Liver (tissue), 8 donors: ENCODE measurements at regions not wholly inside any gene's neighbourhood (a gene's known extent, or its start where the extent isn't known, plus 50 kb on each side); places are given as distances from the start of the nearest gene placed in this dataset.

ENCODE experiments used
- DNase-seq: peaks from one replicate; pipeline ENCODE4 v3.0.0-alpha.2; 2017; ENCODE audit warnings: low spot score
- H3K27ac ChIP-seq, 2 donors: one replicate each; pipeline ENCODE4 v1.7.0; 2013; ENCODE audit warnings: inconsistent platforms in 2 of 2, low read length in 2 of 2, control low read depth in 1 of 2, low read depth in 1 of 2, mild to moderate bottlenecking in 1 of 2
- H3K27me3 ChIP-seq, 4 donors: one replicate each; pipeline versions ENCODE4 v1.6.1 to v1.7.0; 2013; ENCODE audit warnings: low read length in 3 of 4, inconsistent platforms in 1 of 4, mild to moderate bottlenecking in 1 of 4, moderate library complexity in 1 of 4; ENCODE audit not compliant: control insufficient read depth in 4 of 4, insufficient read depth in 4 of 4
- H3K36me3 ChIP-seq, 4 donors: one replicate each; pipeline versions ENCODE4 v1.6.1 to v1.7.0; 2013; ENCODE audit warnings: low read length in 3 of 4, mild to moderate bottlenecking in 3 of 4, low read depth in 1 of 4, moderate library complexity in 1 of 4; ENCODE audit not compliant: control insufficient read depth in 4 of 4, insufficient read depth in 3 of 4
- H3K4me1 ChIP-seq, 4 donors: one replicate each; pipeline versions ENCODE4 v1.6.1 to v1.7.0; 2013; ENCODE audit warnings: low read length in 3 of 4, mild to moderate bottlenecking in 3 of 4, moderate library complexity in 1 of 4; ENCODE audit not compliant: control insufficient read depth in 4 of 4, insufficient read depth in 4 of 4
- H3K4me3 ChIP-seq, 3 donors: one replicate each; pipeline versions ENCODE4 v1.6.1 to v1.7.0; 2013; ENCODE audit warnings: low read length in 3 of 3, control low read depth in 1 of 3, low read depth in 1 of 3, mild to moderate bottlenecking in 1 of 3
- H3K9ac ChIP-seq, 2 donors: one replicate each; pipeline ENCODE4 v1.7.0; 2013; ENCODE audit warnings: low read length in 2 of 2, mild to moderate bottlenecking in 2 of 2, moderate library complexity in 2 of 2, control low read depth in 1 of 2, low read depth in 1 of 2
- H3K9me3 ChIP-seq, 4 donors: one replicate each; pipeline versions ENCODE4 v1.6.1 to v1.7.0; 2013; ENCODE audit warnings: low read length in 3 of 4; ENCODE audit not compliant: control insufficient read depth in 4 of 4
- EGR1 ChIP-seq, 2 donors: IDR thresholded peaks; 2 replicates each; pipeline ENCODE4 v1.6.1; 2016 to 2018; ENCODE audit warnings: antibody characterized with exemption in 2 of 2, low read depth in 2 of 2
- FOXA1 ChIP-seq: IDR thresholded peaks from 2 replicates; pipeline ENCODE4 v1.6.1; 2016; ENCODE audit warnings: antibody characterized with exemption
- FOXA2 ChIP-seq: IDR thresholded peaks from 2 replicates; pipeline ENCODE4 v1.6.1; 2016; ENCODE audit warnings: antibody characterized with exemption
- GABPA ChIP-seq, 2 donors: IDR thresholded peaks in 1 of 2; conservative IDR thresholded peaks in 1 of 2; 2 replicates each; pipeline ENCODE4 v1.6.1; 2016; ENCODE audit warnings: antibody characterized with exemption in 2 of 2, mild to moderate bottlenecking in 1 of 2, moderate library complexity in 1 of 2
- HNF4A ChIP-seq, 2 donors: conservative IDR thresholded peaks; 2 replicates each; pipeline ENCODE4 v1.6.1; 2016; ENCODE audit warnings: antibody characterized with exemption in 2 of 2, mild to moderate bottlenecking in 2 of 2
- HNF4G ChIP-seq: IDR thresholded peaks from 2 replicates; pipeline ENCODE4 v1.6.1; 2016; ENCODE audit warnings: antibody characterized with exemption
- JUND ChIP-seq, 2 donors: IDR thresholded peaks; 2 replicates each; pipeline ENCODE4 v1.6.1; 2016; ENCODE audit warnings: antibody characterized with exemption in 2 of 2
- NR2F2 ChIP-seq: IDR thresholded peaks from 2 replicates; pipeline ENCODE4 v1.6.1; 2016; ENCODE audit warnings: antibody characterized with exemption
- RAD21 ChIP-seq, 2 donors: IDR thresholded peaks; 2 replicates each; pipeline ENCODE4 v1.6.1; 2016; ENCODE audit warnings: antibody characterized with exemption in 2 of 2, mild to moderate bottlenecking in 2 of 2
- RXRA ChIP-seq, 2 donors: IDR thresholded peaks; 2 replicates each; pipeline ENCODE4 v1.6.1; 2017 to 2018; ENCODE audit warnings: antibody characterized with exemption in 2 of 2, mild to moderate bottlenecking in 1 of 2
- SP1 ChIP-seq: IDR thresholded peaks from 2 replicates; pipeline ENCODE4 v1.6.1; 2018; ENCODE audit warnings: antibody characterized with exemption, mild to moderate bottlenecking
- TAF1 ChIP-seq: conservative IDR thresholded peaks from 2 replicates; pipeline ENCODE4 v1.6.1; 2016; ENCODE audit warnings: antibody characterized with exemption, mild to moderate bottlenecking
- YY1 ChIP-seq: IDR thresholded peaks from 2 replicates; pipeline ENCODE4 v1.6.1; 2016; ENCODE audit warnings: antibody characterized with exemption, mild to moderate bottlenecking
- WGBS: extraction: QIAGEN DNeasy Blood & Tissue Kit; methylation state at CpG from one replicate; pipeline ENCODE4 v1.1.7; 2013; 5-methylcytosine and 5-hydroxymethylcytosine counted together
- TF ChIP-seq, protein P1 (sequence below): IDR thresholded peaks from 2 replicates; pipeline ENCODE4 v1.6.1; 2016; ENCODE audit warnings: antibody characterized with exemption, mild to moderate bottlenecking
- TF ChIP-seq, protein P2 (sequence below): IDR thresholded peaks from 2 replicates; pipeline ENCODE4 v1.6.1; 2016; ENCODE audit warnings: antibody characterized with exemption
- TF ChIP-seq, protein P3 (sequence below): IDR thresholded peaks from 2 replicates; pipeline ENCODE4 v1.6.1; 2016; ENCODE audit warnings: antibody characterized with exemption
- TF ChIP-seq, protein P4 (sequence below): fragments of 150-350 bp; IDR thresholded peaks from 2 replicates; pipeline ENCODE4 v1.5.1; 2017; ENCODE audit warnings: improper control_type of control experiment, low read depth, low read length; ENCODE audit not compliant: missing input control
- TF ChIP-seq, protein P5 (sequence below): IDR thresholded peaks from 2 replicates; pipeline ENCODE4 v1.6.1; 2016; ENCODE audit warnings: antibody characterized with exemption
- donor health status: healthy.
- donor health status: healthy.
- donor health status: healthy.
- donor health status: healthy.
- donor health status: healthy.

DNA sequence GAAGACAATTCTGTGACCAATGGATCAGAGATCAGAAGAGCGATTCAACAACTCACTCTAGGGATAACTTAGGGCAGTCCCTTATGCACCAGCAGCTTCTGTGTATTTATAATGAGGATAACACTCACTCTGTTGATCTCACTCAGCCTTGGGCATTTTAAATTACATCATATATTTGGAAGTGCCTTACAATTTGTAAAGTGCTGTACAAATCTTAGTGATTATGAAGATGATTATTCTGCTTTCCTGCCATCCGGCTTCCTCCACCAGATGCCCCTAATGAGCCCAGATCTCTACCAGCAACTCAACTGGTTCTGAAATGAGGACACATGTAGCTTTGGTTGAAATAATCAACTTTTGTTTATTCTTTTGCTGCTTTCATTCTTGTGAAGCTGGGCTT lies 105.3 kb downstream of the PCSK1 start (continued):
- TF ChIP-seq, protein P1, sequence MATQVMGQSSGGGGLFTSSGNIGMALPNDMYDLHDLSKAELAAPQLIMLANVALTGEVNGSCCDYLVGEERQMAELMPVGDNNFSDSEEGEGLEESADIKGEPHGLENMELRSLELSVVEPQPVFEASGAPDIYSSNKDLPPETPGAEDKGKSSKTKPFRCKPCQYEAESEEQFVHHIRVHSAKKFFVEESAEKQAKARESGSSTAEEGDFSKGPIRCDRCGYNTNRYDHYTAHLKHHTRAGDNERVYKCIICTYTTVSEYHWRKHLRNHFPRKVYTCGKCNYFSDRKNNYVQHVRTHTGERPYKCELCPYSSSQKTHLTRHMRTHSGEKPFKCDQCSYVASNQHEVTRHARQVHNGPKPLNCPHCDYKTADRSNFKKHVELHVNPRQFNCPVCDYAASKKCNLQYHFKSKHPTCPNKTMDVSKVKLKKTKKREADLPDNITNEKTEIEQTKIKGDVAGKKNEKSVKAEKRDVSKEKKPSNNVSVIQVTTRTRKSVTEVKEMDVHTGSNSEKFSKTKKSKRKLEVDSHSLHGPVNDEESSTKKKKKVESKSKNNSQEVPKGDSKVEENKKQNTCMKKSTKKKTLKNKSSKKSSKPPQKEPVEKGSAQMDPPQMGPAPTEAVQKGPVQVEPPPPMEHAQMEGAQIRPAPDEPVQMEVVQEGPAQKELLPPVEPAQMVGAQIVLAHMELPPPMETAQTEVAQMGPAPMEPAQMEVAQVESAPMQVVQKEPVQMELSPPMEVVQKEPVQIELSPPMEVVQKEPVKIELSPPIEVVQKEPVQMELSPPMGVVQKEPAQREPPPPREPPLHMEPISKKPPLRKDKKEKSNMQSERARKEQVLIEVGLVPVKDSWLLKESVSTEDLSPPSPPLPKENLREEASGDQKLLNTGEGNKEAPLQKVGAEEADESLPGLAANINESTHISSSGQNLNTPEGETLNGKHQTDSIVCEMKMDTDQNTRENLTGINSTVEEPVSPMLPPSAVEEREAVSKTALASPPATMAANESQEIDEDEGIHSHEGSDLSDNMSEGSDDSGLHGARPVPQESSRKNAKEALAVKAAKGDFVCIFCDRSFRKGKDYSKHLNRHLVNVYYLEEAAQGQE, result no peak
- TF ChIP-seq NR2F2, result no peak

DNA sequence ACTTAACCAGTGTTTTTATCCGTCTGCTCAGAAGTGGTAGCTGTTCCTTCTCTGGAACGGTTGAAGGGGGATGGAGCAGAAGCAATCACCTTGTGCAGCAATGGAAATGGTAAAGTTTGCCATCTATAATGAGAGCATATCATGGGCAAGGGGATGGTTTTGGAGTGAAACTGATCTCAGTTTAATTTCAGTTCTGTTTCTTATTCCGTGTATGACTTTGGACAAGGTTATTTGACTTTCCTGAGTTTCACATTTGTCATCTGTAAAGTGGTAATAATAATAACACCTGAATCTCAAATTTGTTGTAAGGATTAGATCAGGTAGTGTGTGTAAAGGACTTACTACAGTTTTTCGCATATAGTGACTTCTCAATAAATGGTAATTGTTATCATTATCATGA lies 106.1 kb downstream of the PCSK1 start:
- Histone ChIP-seq H3K9ac (no peak overlapping the region), H3K4me3 (no peak overlapping the region), H3K9me3 (no peaks in the 10 kb centered on the region), H3K36me3 (no peaks in the 10 kb centered on the region), H3K27ac (no peak overlapping the region), H3K4me1 (peaks cover 6 to 17% (median 13%) of the 10 kb centered on the region in 4 donors), H3K27me3 (no peaks in the 10 kb centered on the region)
- 94% methylated on average over 4 of the region's 4 CpGs for WGBS
- no peak for DNase-seq
- TF ChIP-seq JUND (IDR thresholded peaks at IDR 0.05) (no peak), EGR1 (IDR thresholded peaks at IDR 0.05; ENCODE audit: low read depth in 2 of 2) (no peak), RXRA (IDR thresholded peaks at IDR 0.05) (no peak), GABPA (IDR thresholded peaks at IDR 0.05 in 1 of 2, conservative IDR thresholded peaks at IDR 0.05 in 1 of 2) (no peak), FOXA2 (no peak), YY1 (no peak), SP1 (no peak), HNF4A (conservative IDR thresholded peaks at IDR 0.05) (no peak), FOXA1 (no peak), RAD21 (IDR thresholded peaks at IDR 0.05) (no peak), NR2F2 (no peak), TAF1 (no peak), HNF4G (no peak)
- TF ChIP-seq, protein P2, sequence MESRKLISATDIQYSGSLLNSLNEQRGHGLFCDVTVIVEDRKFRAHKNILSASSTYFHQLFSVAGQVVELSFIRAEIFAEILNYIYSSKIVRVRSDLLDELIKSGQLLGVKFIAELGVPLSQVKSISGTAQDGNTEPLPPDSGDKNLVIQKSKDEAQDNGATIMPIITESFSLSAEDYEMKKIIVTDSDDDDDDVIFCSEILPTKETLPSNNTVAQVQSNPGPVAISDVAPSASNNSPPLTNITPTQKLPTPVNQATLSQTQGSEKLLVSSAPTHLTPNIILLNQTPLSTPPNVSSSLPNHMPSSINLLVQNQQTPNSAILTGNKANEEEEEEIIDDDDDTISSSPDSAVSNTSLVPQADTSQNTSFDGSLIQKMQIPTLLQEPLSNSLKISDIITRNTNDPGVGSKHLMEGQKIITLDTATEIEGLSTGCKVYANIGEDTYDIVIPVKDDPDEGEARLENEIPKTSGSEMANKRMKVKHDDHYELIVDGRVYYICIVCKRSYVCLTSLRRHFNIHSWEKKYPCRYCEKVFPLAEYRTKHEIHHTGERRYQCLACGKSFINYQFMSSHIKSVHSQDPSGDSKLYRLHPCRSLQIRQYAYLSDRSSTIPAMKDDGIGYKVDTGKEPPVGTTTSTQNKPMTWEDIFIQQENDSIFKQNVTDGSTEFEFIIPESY, result no peak
- TF ChIP-seq, protein P3, sequence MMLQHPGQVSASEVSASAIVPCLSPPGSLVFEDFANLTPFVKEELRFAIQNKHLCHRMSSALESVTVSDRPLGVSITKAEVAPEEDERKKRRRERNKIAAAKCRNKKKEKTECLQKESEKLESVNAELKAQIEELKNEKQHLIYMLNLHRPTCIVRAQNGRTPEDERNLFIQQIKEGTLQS, result no peak
- TF ChIP-seq, protein P4, sequence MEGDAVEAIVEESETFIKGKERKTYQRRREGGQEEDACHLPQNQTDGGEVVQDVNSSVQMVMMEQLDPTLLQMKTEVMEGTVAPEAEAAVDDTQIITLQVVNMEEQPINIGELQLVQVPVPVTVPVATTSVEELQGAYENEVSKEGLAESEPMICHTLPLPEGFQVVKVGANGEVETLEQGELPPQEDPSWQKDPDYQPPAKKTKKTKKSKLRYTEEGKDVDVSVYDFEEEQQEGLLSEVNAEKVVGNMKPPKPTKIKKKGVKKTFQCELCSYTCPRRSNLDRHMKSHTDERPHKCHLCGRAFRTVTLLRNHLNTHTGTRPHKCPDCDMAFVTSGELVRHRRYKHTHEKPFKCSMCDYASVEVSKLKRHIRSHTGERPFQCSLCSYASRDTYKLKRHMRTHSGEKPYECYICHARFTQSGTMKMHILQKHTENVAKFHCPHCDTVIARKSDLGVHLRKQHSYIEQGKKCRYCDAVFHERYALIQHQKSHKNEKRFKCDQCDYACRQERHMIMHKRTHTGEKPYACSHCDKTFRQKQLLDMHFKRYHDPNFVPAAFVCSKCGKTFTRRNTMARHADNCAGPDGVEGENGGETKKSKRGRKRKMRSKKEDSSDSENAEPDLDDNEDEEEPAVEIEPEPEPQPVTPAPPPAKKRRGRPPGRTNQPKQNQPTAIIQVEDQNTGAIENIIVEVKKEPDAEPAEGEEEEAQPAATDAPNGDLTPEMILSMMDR, result no peak
- TF ChIP-seq, protein P1, result no peak
- TF ChIP-seq, protein P5, sequence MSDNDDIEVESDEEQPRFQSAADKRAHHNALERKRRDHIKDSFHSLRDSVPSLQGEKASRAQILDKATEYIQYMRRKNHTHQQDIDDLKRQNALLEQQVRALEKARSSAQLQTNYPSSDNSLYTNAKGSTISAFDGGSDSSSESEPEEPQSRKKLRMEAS, result no peak
